Right atrium auricular region (tissue), 2 donors: ENCODE measurements at regions not wholly inside any gene's neighbourhood (a gene's known extent, or its start where the extent isn't known, plus 50 kb on each side); places are given as distances from the start of the nearest gene placed in this dataset.

Source experiments
- DNase-seq: peaks from one replicate; pipeline ENCODE4 v3.0.0-alpha.2; 2019; ENCODE audit warnings: low spot score
- H3K27ac ChIP-seq, 2 donors: fragments of 200-600 bp; sonication (generic); 1 replicate in 1 of 2; 2 replicates in 1 of 2; pipeline ENCODE4 v1.5.1; 2016 to 2019
- H3K27me3 ChIP-seq, 2 donors: fragments of 200-600 bp; sonication (generic); one replicate each; pipeline versions ENCODE4 v1.5.1 to v1.6.0; 2017 to 2019
- H3K36me3 ChIP-seq: fragments of 200-600 bp; sonication (generic); one replicate; pipeline ENCODE4 v1.5.1; 2016
- H3K4me1 ChIP-seq, 2 donors: fragments of 200-600 bp; sonication (generic); one replicate each; pipeline versions ENCODE4 v1.5.1 to v1.6.0; 2017 to 2019
- H3K4me3 ChIP-seq, 2 donors: fragments of 200-600 bp; sonication (generic); 1 replicate in 1 of 2; 2 replicates in 1 of 2; pipeline ENCODE4 v1.5.1; 2017 to 2019; ENCODE audit warnings: mild to moderate bottlenecking in 1 of 2, moderate library complexity in 1 of 2
- H3K9me3 ChIP-seq, 2 donors: fragments of 200-600 bp; sonication (generic); one replicate each; pipeline ENCODE4 v1.5.1; 2019
- TF ChIP-seq, protein P1 (sequence below), 2 donors: fragments of 200-600 bp; sonication (generic); IDR thresholded peaks; one replicate each; pipeline ENCODE4 v1.5.1; 2019; ENCODE audit warnings: antibody characterized with exemption in 2 of 2

DNA sequence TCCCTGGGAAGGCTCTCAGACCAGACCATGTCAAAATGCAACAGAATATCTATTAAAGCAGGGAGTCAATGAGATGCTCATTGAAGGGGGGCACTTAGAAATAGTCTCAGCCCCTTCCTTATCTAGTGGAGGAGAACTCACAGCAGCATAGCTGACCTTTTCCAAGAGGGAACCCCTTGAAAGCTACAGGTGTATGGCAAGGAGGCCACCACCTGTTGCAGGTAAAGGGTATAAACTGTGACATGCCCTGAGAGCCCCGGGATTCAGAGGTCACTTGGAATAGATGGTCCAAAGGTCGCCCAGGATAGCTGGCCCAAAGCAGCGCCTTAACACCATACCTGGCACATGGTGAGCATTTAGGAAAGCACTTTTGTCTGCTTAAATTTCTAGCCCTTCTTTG lies 120.2 kb upstream of the RPL38 start:
- TF ChIP-seq, protein P1, sequence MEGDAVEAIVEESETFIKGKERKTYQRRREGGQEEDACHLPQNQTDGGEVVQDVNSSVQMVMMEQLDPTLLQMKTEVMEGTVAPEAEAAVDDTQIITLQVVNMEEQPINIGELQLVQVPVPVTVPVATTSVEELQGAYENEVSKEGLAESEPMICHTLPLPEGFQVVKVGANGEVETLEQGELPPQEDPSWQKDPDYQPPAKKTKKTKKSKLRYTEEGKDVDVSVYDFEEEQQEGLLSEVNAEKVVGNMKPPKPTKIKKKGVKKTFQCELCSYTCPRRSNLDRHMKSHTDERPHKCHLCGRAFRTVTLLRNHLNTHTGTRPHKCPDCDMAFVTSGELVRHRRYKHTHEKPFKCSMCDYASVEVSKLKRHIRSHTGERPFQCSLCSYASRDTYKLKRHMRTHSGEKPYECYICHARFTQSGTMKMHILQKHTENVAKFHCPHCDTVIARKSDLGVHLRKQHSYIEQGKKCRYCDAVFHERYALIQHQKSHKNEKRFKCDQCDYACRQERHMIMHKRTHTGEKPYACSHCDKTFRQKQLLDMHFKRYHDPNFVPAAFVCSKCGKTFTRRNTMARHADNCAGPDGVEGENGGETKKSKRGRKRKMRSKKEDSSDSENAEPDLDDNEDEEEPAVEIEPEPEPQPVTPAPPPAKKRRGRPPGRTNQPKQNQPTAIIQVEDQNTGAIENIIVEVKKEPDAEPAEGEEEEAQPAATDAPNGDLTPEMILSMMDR (IDR thresholded peaks at IDR 0.05): no peak
- Histone ChIP-seq H3K27ac (no peak overlapping the region), H3K4me3 (no peak overlapping the region), H3K36me3 (no peaks in the 10 kb centered on the region), H3K9me3 (no peaks in the 10 kb centered on the region), H3K4me1 (no peaks in the 10 kb centered on the region), H3K27me3 (no peaks in the 10 kb centered on the region)
- no peak for DNase-seq

DNA sequence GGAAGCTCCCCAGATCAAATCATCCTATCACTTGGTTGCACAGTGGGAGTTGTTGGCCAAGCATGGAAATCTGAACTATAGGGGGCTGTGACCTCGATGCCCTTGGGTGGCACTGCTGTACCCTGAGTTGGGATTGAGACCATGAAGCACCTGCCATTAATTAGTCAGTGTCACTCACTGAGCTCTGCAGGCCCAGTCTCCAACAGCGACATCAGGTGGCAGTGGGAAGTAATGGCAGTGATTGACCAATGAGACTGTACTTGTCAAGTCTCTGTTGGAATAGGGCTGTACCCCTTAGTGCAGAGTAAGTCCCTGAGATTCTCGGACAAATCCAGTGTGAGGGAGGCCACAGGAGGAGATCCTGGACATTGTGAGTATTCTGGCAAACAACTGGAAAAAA lies 118.0 kb upstream of the RPL38 start:
- no peaks in the 10 kb centered on the region for H3K4me1 ChIP-seq
- no peaks in the 10 kb centered on the region for H3K27me3 ChIP-seq
- DNase-seq: no peak
- TF ChIP-seq, protein P1 (IDR thresholded peaks at IDR 0.05): no peak
- no peak overlapping the region for H3K27ac ChIP-seq
- no peaks in the 10 kb centered on the region for H3K36me3 ChIP-seq
- peaks cover 0 to 3% of the 10 kb centered on the region in 2 donors for H3K9me3 ChIP-seq
- H3K4me3 ChIP-seq: no peak overlapping the region

DNA sequence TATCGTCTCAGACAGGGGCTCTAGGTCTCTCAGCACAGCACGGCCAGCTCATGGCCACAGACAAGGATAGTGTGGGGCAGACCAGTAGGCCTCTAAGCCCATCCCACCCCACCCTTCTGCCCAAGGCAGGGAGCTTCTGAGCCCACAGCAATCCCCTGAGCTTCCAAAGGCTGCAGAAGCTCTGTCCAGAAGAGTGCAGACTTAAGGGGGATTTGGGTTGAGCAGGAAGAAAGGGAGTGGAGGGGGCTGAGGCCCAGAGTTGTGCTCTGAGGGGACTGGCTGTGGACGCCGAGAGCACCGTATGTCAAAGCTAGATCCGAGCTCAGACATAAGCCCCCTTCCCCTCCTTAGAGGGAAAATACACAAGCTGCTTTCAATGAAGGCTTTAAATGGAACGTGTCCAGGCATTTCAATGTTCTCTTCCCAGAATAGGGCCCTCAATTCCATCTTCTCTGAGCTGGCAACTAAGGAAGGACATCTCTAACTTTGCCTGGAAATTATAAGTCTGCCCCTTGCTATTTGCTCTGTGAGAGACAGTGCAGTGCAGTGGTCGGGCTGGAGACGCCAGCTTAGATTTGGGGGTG lies 116.4 kb upstream of the RPL38 start:
- no peak for DNase-seq
- Histone ChIP-seq H3K4me1 (no peaks in the 10 kb centered on the region), H3K27ac (no peak overlapping the region), H3K9me3 (peaks cover 0 to 14% of the 10 kb centered on the region in 2 donors), H3K27me3 (no peaks in the 10 kb centered on the region), H3K4me3 (no peak overlapping the region), H3K36me3 (no peaks in the 10 kb centered on the region)
- TF ChIP-seq, protein P1 (IDR thresholded peaks at IDR 0.05): no peak

DNA sequence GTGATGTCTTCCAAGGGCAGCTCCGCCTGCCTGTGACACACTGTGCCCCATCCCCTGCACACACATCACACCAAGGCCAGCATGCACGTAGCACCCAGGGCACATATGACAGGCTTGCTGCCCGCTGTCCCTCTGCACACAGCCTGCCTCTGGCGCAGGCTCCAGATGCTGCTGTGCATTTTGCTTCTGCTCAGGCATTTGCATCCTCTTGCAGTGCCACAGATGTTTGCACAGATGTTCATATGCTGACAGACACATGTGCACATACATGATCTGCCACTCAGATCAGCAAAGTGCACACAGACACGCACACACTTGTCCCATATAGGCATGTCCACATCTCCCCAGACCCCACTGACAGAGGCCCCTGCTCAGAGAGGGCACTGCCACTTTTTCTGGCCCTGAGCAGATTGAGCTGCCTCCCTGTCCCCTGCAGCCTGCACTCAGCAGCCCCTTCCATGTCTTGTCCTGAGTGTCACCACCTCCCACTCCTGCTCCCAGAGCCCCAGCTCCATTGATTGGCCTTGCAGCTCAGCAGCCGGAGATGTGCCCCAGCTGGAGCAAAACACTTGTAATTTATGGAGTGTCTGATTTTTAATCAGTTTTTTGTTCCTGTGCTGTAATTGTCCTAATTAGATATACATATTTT lies 115.1 kb upstream of the RPL38 start:
- Histone ChIP-seq H3K36me3 (no peaks in the 10 kb centered on the region), H3K4me1 (no peaks in the 10 kb centered on the region), H3K27me3 (no peaks in the 10 kb centered on the region), H3K4me3 (no peak overlapping the region), H3K27ac (no peak overlapping the region), H3K9me3 (peaks cover 0 to 14% of the 10 kb centered on the region in 2 donors)
- TF ChIP-seq, protein P1 (IDR thresholded peaks at IDR 0.05): no peak
- DNase-seq: no peak

DNA sequence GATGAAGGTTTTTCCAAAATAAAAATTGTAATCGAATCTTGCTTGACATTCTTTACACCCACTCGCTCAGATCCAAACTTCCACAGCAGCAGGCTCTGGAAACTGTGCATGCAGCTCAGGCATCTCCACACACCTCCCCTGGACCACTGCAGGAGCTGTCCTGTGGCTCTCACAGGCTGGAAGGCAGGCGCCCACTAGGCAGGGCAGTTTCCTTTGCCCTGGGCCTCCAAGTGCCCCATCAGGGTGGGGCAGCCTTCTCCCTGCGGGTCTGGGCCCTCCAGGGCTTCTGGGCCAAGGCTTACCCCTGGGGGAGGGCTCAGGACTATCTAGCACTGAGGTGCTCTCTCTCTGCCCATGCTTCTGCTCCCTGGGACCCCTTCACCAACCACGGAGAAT lies 114.5 kb upstream of the RPL38 start:
- H3K4me1 ChIP-seq: no peaks in the 10 kb centered on the region

More for the DNA sequence above, 114.5 kb upstream of the RPL38 start:
- H3K4me3 ChIP-seq: no peak overlapping the region
- H3K36me3 ChIP-seq: no peaks in the 10 kb centered on the region
- TF ChIP-seq, protein P1 (IDR thresholded peaks at IDR 0.05): no peak
- no peaks in the 10 kb centered on the region for H3K27me3 ChIP-seq
- peaks cover 0 to 14% of the 10 kb centered on the region in 2 donors for H3K9me3 ChIP-seq
- no peak for DNase-seq
- no peak overlapping the region for H3K27ac ChIP-seq
